Epithelial cell of esophagus (primary cell): ENCODE measurements at regions not wholly inside any gene's neighbourhood (a gene's known extent, or its start where the extent isn't known, plus 50 kb on each side); places are given as distances from the start of the nearest gene placed in this dataset.
"Not testable (repeated sequence)": the region's sequence is repeated elsewhere in the genome, so short reads cannot be mapped to it uniquely, and the experiment has no call there.

Experiments
- DNase-seq: peaks from one replicate; pipeline ENCODE4 v3.0.0; 2010; ENCODE audit warnings: low read depth
- H3K4me3 ChIP-seq: 2 replicates; pipeline ENCODE4 v1.5.1; 2011; ENCODE audit warnings: mild to moderate bottlenecking, low read length, control low read depth
- CTCF ChIP-seq: IDR thresholded peaks from 2 replicates; pipeline ENCODE4 v1.5.1; 2011; ENCODE audit warnings: low read depth, mild to moderate bottlenecking, low read length, control low read depth, inconsistent platforms; ENCODE audit not compliant: insufficient read depth; ENCODE audit errors: missing control alignments

- DNase-seq, result no peak
- no peak for TF ChIP-seq CTCF
Observed at GRCh38 chr14:86066651-86067050, 536.7 kb downstream of the FLRT2 start.

GRCh38 chr14:86065407-86065806 is 535.5 kb downstream of the FLRT2 start:
- no peak for TF ChIP-seq CTCF
- no peak for DNase-seq
- H3K4me3 ChIP-seq, result no peak overlapping the region

More at GRCh38 chr14:86066651-86067050, 536.7 kb downstream of the FLRT2 start:
- H3K4me3 ChIP-seq, result no peak overlapping the region

- not testable (repeated sequence) for DNase-seq, H3K4me3 ChIP-seq
Observed at GRCh38 chr14:86064595-86064994, 534.7 kb downstream of the FLRT2 start.

GRCh38 chr14:86057018-86057667 is 527.2 kb downstream of the FLRT2 start:
- H3K4me3 ChIP-seq, result no peak overlapping the region
- TF ChIP-seq CTCF, result peak; percentile 86
- peak; percentile 50 for DNase-seq

GRCh38 chr14:86055512-86056075 is 525.6 kb downstream of the FLRT2 start:
- H3K4me3 ChIP-seq, result no peak overlapping the region
- peak; percentile 36 for TF ChIP-seq CTCF
- peak; percentile 32 for DNase-seq

GRCh38 chr14:86052868-86053267 is 522.9 kb downstream of the FLRT2 start:
- H3K4me3 ChIP-seq, result no peak overlapping the region
- DNase-seq, result no peak
- TF ChIP-seq CTCF, result no peak

- no peak for DNase-seq
- no peak overlapping the region for H3K4me3 ChIP-seq
- no peak for TF ChIP-seq CTCF
Observed at GRCh38 chr14:86050757-86051156, 520.8 kb downstream of the FLRT2 start.
